HK-2 (cell line): ENCODE measurements at regions not wholly inside any gene's neighbourhood (a gene's known extent, or its start where the extent isn't known, plus 50 kb on each side); places are given as distances from the start of the nearest gene placed in this dataset.

Experiments used
- DNase-seq: peaks from one replicate; pipeline ENCODE4 v3.0.0-alpha.2; 2018; ENCODE audit not compliant: unreplicated experiment

- no peak for DNase-seq
Measured at GRCh38 chr5:117072439-117072838, 497.8 kb upstream of the SEMA6A start.

- DNase-seq = no peak
Measured at GRCh38 chr5:117065800-117066199, 491.2 kb upstream of the SEMA6A start.

- no peak for DNase-seq
Measured at GRCh38 chr5:117065161-117065560, 490.5 kb upstream of the SEMA6A start.

- no peak for DNase-seq
Measured at GRCh38 chr5:117060099-117060498, 485.5 kb upstream of the SEMA6A start.

GRCh38 chr5:117058740-117059139 lies 484.1 kb upstream of the SEMA6A start:
- DNase-seq = no peak

GRCh38 chr5:117055517-117055916 lies 480.9 kb upstream of the SEMA6A start:
- DNase-seq = no peak

- no peak for DNase-seq
Measured at GRCh38 chr5:117054911-117055310, 480.3 kb upstream of the SEMA6A start.

GRCh38 chr5:117054141-117054540 lies 479.5 kb upstream of the SEMA6A start:
- DNase-seq = no peak

GRCh38 chr5:117041926-117042595 lies 467.4 kb upstream of the SEMA6A start:
- no peak for DNase-seq

GRCh38 chr5:117039035-117039434 lies 464.4 kb upstream of the SEMA6A start:
- no peak for DNase-seq

- no peak for DNase-seq
Measured at GRCh38 chr5:117027384-117027783, 452.8 kb upstream of the SEMA6A start.

- DNase-seq = no peak
Measured at GRCh38 chr5:117020999-117021398, 446.4 kb upstream of the SEMA6A start.

- DNase-seq = no peak
Measured at GRCh38 chr5:117013280-117013877, 438.8 kb upstream of the SEMA6A start.

- no peak for DNase-seq
Measured at GRCh38 chr5:117010574-117010973, 436.0 kb upstream of the SEMA6A start.

GRCh38 chr5:116998024-116998423 lies 423.4 kb upstream of the SEMA6A start:
- DNase-seq = no peak

GRCh38 chr5:116992681-116993080 lies 418.1 kb upstream of the SEMA6A start:
- DNase-seq = no peak

GRCh38 chr5:116989995-116990394 lies 415.4 kb upstream of the SEMA6A start:
- no peak for DNase-seq

- no peak for DNase-seq
Measured at GRCh38 chr5:116982035-116982434, 407.4 kb upstream of the SEMA6A start.

GRCh38 chr5:116980581-116980980 lies 406.0 kb upstream of the SEMA6A start:
- no peak for DNase-seq

GRCh38 chr5:116976767-116977166 lies 402.1 kb upstream of the SEMA6A start:
- no peak for DNase-seq

GRCh38 chr5:116971131-116971530 lies 396.5 kb upstream of the SEMA6A start:
- no peak for DNase-seq

GRCh38 chr5:116970318-116970717 lies 395.7 kb upstream of the SEMA6A start:
- no peak for DNase-seq

- DNase-seq = no peak
Measured at GRCh38 chr5:116964438-116964837, 389.8 kb upstream of the SEMA6A start.

GRCh38 chr5:116961021-116961420 lies 386.4 kb upstream of the SEMA6A start:
- DNase-seq = no peak
